EL (cell line): ENCODE measurements at regions not wholly inside any gene's neighbourhood (a gene's known extent, or its start where the extent isn't known, plus 50 kb on each side); places are given as distances from the start of the nearest gene placed in this dataset.

Experiments
- DNase-seq: peaks from one replicate; pipeline ENCODE4 v3.0.0-alpha.2; 2016

- DNase-seq = no peak
Measured at GRCh38 chr7:45235905-45236304, 78.3 kb downstream of the RAMP3 start.

- peak; percentile 80 for DNase-seq
Measured at GRCh38 chr7:45236666-45237065, 79.1 kb downstream of the RAMP3 start.

GRCh38 chr7:45237788-45238461 is 80.3 kb downstream of the RAMP3 start:
- DNase-seq = peak; percentile 26

- DNase-seq = no peak
Measured at GRCh38 chr7:45238806-45239205, 81.2 kb downstream of the RAMP3 start.

GRCh38 chr7:45239486-45239885 is 81.9 kb downstream of the RAMP3 start:
- DNase-seq = peak; percentile 90

GRCh38 chr7:45240273-45240771 is 82.7 kb downstream of the RAMP3 start:
- DNase-seq = no peak

- no peak for DNase-seq
Measured at GRCh38 chr7:45240926-45241325, 83.3 kb downstream of the RAMP3 start.

- DNase-seq = no peak
Measured at GRCh38 chr7:45241339-45242109, 83.9 kb downstream of the RAMP3 start.

- no peak for DNase-seq
Measured at GRCh38 chr7:45242261-45242660, 84.7 kb downstream of the RAMP3 start.

GRCh38 chr7:45242698-45243097 is 85.1 kb downstream of the RAMP3 start:
- no peak for DNase-seq

GRCh38 chr7:45244981-45245380 is 87.4 kb downstream of the RAMP3 start:
- no peak for DNase-seq

GRCh38 chr7:45246339-45246738 is 88.7 kb downstream of the RAMP3 start:
- DNase-seq = no peak

GRCh38 chr7:45252248-45252647 is 94.7 kb downstream of the RAMP3 start:
- no peak for DNase-seq

- no peak for DNase-seq
Measured at GRCh38 chr7:45252857-45253256, 95.3 kb downstream of the RAMP3 start.

GRCh38 chr7:45253368-45253767 is 95.8 kb downstream of the RAMP3 start:
- no peak for DNase-seq

GRCh38 chr7:45255187-45255586 is 97.6 kb downstream of the RAMP3 start:
- DNase-seq = no peak

- no peak for DNase-seq
Measured at GRCh38 chr7:45256309-45256708, 98.7 kb downstream of the RAMP3 start.

GRCh38 chr7:45256775-45257174 is 99.2 kb downstream of the RAMP3 start:
- DNase-seq = no peak

- DNase-seq = no peak
Measured at GRCh38 chr7:45257284-45257683, 99.7 kb downstream of the RAMP3 start.

- no peak for DNase-seq
Measured at GRCh38 chr7:45258533-45259226, 101.1 kb downstream of the RAMP3 start.

- no peak for DNase-seq
Measured at GRCh38 chr7:45259227-45259596, 101.6 kb downstream of the RAMP3 start.

- DNase-seq = peak; percentile 23
Measured at GRCh38 chr7:45259966-45260646, 102.5 kb downstream of the RAMP3 start.

- peak; percentile 5 for DNase-seq
Measured at GRCh38 chr7:45267262-45267661, 109.7 kb downstream of the RAMP3 start.
